ENCODE measurements at regions not wholly inside any gene's neighbourhood (a gene's known extent, or its start where the extent isn't known, plus 50 kb on each side); places are given as distances from the start of the nearest gene placed in this dataset.

DNA sequence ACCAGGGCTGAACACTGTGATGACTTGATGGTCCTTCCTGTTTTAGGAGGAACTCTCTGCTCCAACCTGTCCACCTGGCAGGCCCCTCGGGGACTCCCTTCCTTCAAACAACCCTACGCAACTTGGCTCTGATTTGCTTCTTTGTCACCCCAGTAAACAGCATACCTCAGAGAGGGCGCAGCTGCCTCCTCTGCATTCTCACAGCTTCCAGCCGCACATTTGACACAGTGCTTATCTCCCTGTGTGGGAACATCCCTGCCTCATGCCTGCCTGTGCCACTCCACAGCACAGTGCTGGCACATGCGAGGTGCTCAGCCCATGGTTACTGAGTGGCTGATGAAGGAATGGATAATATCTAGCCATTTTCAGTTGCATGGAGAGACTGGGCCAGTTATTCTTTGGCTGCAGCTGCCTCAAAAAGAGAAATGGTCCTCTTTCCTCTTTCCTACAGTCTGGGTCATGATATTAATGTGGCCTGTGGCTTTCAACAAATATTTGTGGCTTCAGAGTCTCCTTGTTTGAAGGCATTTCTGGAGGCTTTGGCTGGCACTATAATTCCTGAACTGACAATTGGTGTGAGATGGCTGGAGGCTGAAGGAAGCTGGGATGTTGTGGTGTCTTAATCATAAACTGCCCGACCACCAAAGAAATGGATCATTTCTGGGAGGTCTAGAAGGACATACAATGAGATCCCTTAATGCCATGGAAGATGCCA lies 77.9 kb downstream of the TENT5C start:
- TF ChIP-seq, protein P1, sequence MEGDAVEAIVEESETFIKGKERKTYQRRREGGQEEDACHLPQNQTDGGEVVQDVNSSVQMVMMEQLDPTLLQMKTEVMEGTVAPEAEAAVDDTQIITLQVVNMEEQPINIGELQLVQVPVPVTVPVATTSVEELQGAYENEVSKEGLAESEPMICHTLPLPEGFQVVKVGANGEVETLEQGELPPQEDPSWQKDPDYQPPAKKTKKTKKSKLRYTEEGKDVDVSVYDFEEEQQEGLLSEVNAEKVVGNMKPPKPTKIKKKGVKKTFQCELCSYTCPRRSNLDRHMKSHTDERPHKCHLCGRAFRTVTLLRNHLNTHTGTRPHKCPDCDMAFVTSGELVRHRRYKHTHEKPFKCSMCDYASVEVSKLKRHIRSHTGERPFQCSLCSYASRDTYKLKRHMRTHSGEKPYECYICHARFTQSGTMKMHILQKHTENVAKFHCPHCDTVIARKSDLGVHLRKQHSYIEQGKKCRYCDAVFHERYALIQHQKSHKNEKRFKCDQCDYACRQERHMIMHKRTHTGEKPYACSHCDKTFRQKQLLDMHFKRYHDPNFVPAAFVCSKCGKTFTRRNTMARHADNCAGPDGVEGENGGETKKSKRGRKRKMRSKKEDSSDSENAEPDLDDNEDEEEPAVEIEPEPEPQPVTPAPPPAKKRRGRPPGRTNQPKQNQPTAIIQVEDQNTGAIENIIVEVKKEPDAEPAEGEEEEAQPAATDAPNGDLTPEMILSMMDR (IDR thresholded peaks at IDR 0.05; ENCODE audit: low read depth, low read length, poor library complexity, severe bottlenecking) = no peak
- TF ChIP-seq EZH2phosphoT487 (IDR thresholded peaks at IDR 0.05; ENCODE audit: borderline replicate concordance, low read length) = no peak
